GM10266 (cell line): ENCODE measurements at regions not wholly inside any gene's neighbourhood (a gene's known extent, or its start where the extent isn't known, plus 50 kb on each side); places are given as distances from the start of the nearest gene placed in this dataset.
"Not testable (repeated sequence)": the region's sequence is repeated elsewhere in the genome, so short reads cannot be mapped to it uniquely, and the experiment has no call there.

Experiments used
- DNase-seq: peaks from one replicate; pipeline ENCODE4 v3.0.0; 2012; ENCODE audit errors: extremely low spot score
- TF ChIP-seq, protein P1 (sequence below): IDR thresholded peaks from 2 replicates; pipeline ENCODE4 v1.5.1; 2012; ENCODE audit warnings: mild to moderate bottlenecking, low read depth; ENCODE audit not compliant: control insufficient read depth, insufficient read depth; ENCODE audit errors: missing control alignments

- TF ChIP-seq, protein P1, sequence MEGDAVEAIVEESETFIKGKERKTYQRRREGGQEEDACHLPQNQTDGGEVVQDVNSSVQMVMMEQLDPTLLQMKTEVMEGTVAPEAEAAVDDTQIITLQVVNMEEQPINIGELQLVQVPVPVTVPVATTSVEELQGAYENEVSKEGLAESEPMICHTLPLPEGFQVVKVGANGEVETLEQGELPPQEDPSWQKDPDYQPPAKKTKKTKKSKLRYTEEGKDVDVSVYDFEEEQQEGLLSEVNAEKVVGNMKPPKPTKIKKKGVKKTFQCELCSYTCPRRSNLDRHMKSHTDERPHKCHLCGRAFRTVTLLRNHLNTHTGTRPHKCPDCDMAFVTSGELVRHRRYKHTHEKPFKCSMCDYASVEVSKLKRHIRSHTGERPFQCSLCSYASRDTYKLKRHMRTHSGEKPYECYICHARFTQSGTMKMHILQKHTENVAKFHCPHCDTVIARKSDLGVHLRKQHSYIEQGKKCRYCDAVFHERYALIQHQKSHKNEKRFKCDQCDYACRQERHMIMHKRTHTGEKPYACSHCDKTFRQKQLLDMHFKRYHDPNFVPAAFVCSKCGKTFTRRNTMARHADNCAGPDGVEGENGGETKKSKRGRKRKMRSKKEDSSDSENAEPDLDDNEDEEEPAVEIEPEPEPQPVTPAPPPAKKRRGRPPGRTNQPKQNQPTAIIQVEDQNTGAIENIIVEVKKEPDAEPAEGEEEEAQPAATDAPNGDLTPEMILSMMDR, result no peak
- no peak for DNase-seq
Measured at GRCh38 chr11:91497847-91498246, 726.8 kb upstream of the FAT3 start.

GRCh38 chr11:91495837-91496236 is 728.8 kb upstream of the FAT3 start:
- TF ChIP-seq, protein P1, result no peak
- no peak for DNase-seq

DNA sequence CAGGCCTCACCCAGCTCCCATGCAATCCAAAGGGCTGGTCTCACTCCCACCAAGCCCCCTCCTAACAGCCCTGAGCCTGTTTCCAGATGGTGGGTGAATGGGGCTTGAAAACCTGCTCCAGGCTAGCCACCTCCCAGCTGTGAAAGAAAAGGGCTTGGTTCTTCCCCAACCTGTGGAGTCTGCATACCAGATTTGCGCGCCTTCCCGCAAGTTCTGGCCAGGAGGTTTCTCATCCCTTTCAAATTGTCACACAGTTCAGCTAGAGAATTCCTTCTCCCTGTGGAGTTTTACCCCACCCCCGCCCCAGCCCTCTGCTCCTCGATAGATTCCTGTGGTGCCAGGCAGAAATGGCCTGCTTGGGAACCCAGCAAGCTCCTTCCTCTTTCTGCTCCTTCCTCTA is 734.6 kb upstream of the FAT3 start:
- TF ChIP-seq, protein P1, result no peak

GRCh38 chr11:91483956-91484355 is 740.7 kb upstream of the FAT3 start:
- DNase-seq, result not testable (repeated sequence)

More for the DNA sequence above, 734.6 kb upstream of the FAT3 start:
- no peak for DNase-seq

DNA sequence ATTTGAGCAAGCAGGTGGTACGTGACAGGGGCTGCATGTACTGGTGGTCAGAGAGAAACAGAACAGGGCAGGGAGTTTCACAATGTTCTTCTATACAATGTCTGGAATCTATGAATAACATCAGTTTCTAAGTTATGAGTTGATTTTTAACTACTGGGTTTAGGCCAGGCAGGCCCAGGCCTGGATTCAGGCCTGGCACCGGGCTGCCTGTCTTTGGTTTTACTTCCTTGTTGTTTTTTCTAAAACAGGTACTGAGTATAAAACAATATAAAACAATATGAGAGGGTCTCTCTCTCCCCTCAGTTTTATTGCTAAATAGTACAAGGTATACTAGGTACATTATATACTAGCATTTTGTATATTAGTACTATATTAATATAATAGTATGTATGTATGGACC is 742.7 kb upstream of the FAT3 start:
- not testable (repeated sequence) for DNase-seq

DNA sequence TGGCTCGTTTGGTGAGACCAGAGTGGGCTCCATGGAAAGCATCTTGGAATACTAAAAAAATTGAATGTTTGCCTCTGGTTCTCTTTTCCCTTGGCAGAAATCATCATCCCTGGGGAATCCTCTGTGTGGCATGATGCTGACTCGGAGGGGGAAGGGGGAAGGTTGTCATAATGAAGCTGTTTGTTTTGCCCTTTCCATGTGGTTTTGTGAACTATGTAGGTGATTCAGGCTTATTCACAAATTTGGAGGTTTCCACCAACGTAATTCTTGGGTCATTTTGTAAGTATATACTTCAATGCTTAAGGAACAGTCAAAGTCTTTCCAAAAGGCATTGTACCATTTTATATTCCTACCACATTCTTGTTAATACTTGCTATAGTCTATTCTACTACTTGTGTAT is 754.0 kb upstream of the FAT3 start:
- TF ChIP-seq, protein P1, result no peak
- no peak for DNase-seq

- TF ChIP-seq, protein P1, result no peak
- DNase-seq, result no peak
Measured at GRCh38 chr11:91459840-91460239, 764.8 kb upstream of the FAT3 start.

- DNase-seq, result no peak
- TF ChIP-seq, protein P1, result no peak
Measured at GRCh38 chr11:91446267-91446666, 778.4 kb upstream of the FAT3 start.
